Trophoblast cell (in vitro differentiated cells and primary cell): ENCODE measurements at regions not wholly inside any gene's neighbourhood (a gene's known extent, or its start where the extent isn't known, plus 50 kb on each side); places are given as distances from the start of the nearest gene placed in this dataset.
A peak's percentile ranks its signal among the peaks of the same experiment; 100 is the strongest.

Source experiments
- DNase-seq, 2 donors: peaks; one replicate each; pipeline ENCODE4 v3.0.0-alpha.2; 2016
- H2AFZ ChIP-seq: 2 replicates; pipeline ENCODE4 v1.6.1; 2013; ENCODE audit warnings: low read length, moderate library complexity, mild to moderate bottlenecking; ENCODE audit not compliant: insufficient read depth, poor library complexity
- H2AK5ac ChIP-seq: 2 replicates; pipeline ENCODE4 v1.6.1; 2013; ENCODE audit warnings: mild to moderate bottlenecking, low read length
- H2BK120ac ChIP-seq: 2 replicates; pipeline ENCODE4 v1.6.1; 2013; ENCODE audit warnings: low read length, mild to moderate bottlenecking, moderate library complexity; ENCODE audit not compliant: insufficient read depth, poor library complexity
- H2BK12ac ChIP-seq: 2 replicates; pipeline ENCODE4 v1.6.1; 2013; ENCODE audit warnings: mild to moderate bottlenecking, low read length, moderate library complexity
- H2BK5ac ChIP-seq: 2 replicates; pipeline ENCODE4 v1.6.1; 2013; ENCODE audit warnings: low read length, low read depth, moderate library complexity, mild to moderate bottlenecking; ENCODE audit not compliant: poor library complexity
- H3K14ac ChIP-seq: 2 replicates; pipeline ENCODE4 v1.6.1; 2013; ENCODE audit warnings: mild to moderate bottlenecking, low read length
- H3K18ac ChIP-seq: 2 replicates; pipeline ENCODE4 v1.6.1; 2013; ENCODE audit warnings: mild to moderate bottlenecking, low read length
- H3K23ac ChIP-seq: 2 replicates; pipeline ENCODE4 v1.6.1; 2013; ENCODE audit warnings: low read length
- H3K27ac ChIP-seq: 2 replicates; pipeline ENCODE4 v1.5.1; 2013; ENCODE audit warnings: low read depth, mild to moderate bottlenecking, inconsistent platforms, low read length, moderate library complexity
- H3K27me3 ChIP-seq: 2 replicates; pipeline ENCODE4 v1.6.1; 2013; ENCODE audit warnings: inconsistent platforms, mild to moderate bottlenecking, low read length, moderate library complexity; ENCODE audit not compliant: insufficient read depth
- H3K36me3 ChIP-seq, 2 experiments: 1 replicate in 1 of 2; 2 replicates in 1 of 2; pipeline ENCODE4 v1.6.1; 2013; ENCODE audit warnings: low read length in 2 of 2, mild to moderate bottlenecking in 2 of 2, moderate library complexity in 1 of 2; ENCODE audit not compliant: insufficient read depth in 2 of 2, control insufficient read depth in 1 of 2
- H3K4ac ChIP-seq: 2 replicates; pipeline ENCODE4 v1.6.1; 2013; ENCODE audit warnings: low read depth, mild to moderate bottlenecking, low read length, moderate library complexity
- H3K4me1 ChIP-seq, 2 experiments: 1 replicate in 1 of 2; 2 replicates in 1 of 2; pipeline ENCODE4 v1.6.1; 2013; ENCODE audit warnings: low read length in 2 of 2, mild to moderate bottlenecking in 2 of 2, moderate library complexity in 1 of 2; ENCODE audit not compliant: insufficient read depth in 2 of 2, control insufficient read depth in 1 of 2
- H3K4me2 ChIP-seq: 2 replicates; pipeline ENCODE4 v1.6.1; 2013; ENCODE audit warnings: inconsistent platforms, mild to moderate bottlenecking, low read length, moderate library complexity
- H3K4me3 ChIP-seq: 2 replicates; pipeline ENCODE4 v1.5.1; 2013; ENCODE audit warnings: mild to moderate bottlenecking, low read depth, low read length, inconsistent platforms
- H3K79me1 ChIP-seq: one replicate; pipeline ENCODE4 v1.6.1; 2013; ENCODE audit warnings: low read length
- H3K79me2 ChIP-seq: 2 replicates; pipeline ENCODE4 v1.6.1; 2013; ENCODE audit warnings: low read length, mild to moderate bottlenecking; ENCODE audit not compliant: control insufficient read depth, insufficient read depth, poor library complexity
- H3K9ac ChIP-seq: 2 replicates; pipeline ENCODE4 v1.6.1; 2013; ENCODE audit warnings: mild to moderate bottlenecking, low read length
- H3K9me3 ChIP-seq: 2 replicates; pipeline ENCODE4 v1.6.1; 2013; ENCODE audit warnings: low read depth, mild to moderate bottlenecking, control low read depth, inconsistent platforms, low read length; ENCODE audit not compliant: insufficient read depth
- H4K12ac ChIP-seq: 2 replicates; pipeline ENCODE4 v1.6.1; 2013; ENCODE audit warnings: low read depth, mild to moderate bottlenecking, low read length, moderate library complexity
- H4K8ac ChIP-seq: 2 replicates; pipeline ENCODE4 v1.6.1; 2013; ENCODE audit warnings: low read depth, mild to moderate bottlenecking, low read length, moderate library complexity
- H4K91ac ChIP-seq: one replicate; pipeline ENCODE4 v1.6.1; 2013; ENCODE audit warnings: low read depth, mild to moderate bottlenecking, low read length, moderate library complexity
- WGBS: extraction: QIAGEN DNeasy Blood & Tissue Kit; methylation state at CpG from one replicate; pipeline ENCODE4 v1.1.7; 2013; ENCODE audit warnings: missing lambda C conversion rate; ENCODE audit not compliant: insufficient read length, insufficient coverage; ENCODE audit errors: extremely low coverage; 5-methylcytosine and 5-hydroxymethylcytosine counted together

DNA sequence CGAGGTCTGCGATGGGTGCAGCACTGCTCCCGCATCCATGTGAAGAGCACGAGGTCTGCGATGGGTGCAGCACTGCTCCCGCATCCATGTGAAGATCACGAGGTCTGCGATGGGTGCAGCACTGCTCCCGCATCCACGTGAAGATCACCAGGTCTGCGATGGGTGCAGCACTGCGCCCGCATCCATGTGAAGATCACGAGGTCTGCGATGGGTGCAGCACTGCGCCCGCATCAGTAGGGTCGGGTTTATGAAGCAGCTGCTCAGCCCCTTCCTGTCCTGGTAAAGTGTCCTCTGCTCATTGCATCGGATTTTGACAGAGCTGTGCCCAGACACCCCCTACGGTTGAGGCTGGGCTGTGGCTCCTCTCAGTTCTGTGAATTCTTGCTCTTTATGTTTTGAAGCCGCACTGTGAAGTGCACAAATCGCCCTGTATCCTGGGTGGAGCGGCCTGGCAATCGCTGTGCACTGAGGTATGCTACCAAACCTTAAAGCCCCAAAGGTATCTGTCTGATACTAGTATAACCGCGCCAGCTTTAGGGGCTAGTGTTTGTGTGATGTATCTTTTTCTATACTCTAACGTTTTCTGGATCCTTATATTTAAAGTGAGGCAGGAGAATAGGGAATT, 98.7 kb downstream of the CPZ start:
- no peaks in the 10 kb centered on the region for H3K27me3 ChIP-seq
- H3K14ac ChIP-seq = no peak overlapping the region
- H3K27ac ChIP-seq = no peak overlapping the region
- H3K4ac ChIP-seq = no peak overlapping the region
- no peak overlapping the region for H3K4me2 ChIP-seq
- H3K4me1 ChIP-seq = no peaks in the 10 kb centered on the region
- no CpG with 5 or more reads among the region's 27 CpGs for WGBS
- no peak overlapping the region for H2BK5ac ChIP-seq
- no peak overlapping the region for H2BK12ac ChIP-seq
- no peak overlapping the region for H3K4me3 ChIP-seq
- no peak overlapping the region for H2AK5ac ChIP-seq
- H2BK120ac ChIP-seq = no peak overlapping the region
- H3K36me3 ChIP-seq = no peaks in the 10 kb centered on the region
- H3K23ac ChIP-seq = no peak overlapping the region
- H4K12ac ChIP-seq = no peak overlapping the region
- no peak overlapping the region for H2AFZ ChIP-seq
- H3K18ac ChIP-seq = no peak overlapping the region
- H3K9me3 ChIP-seq = peaks cover 12% of the 10 kb centered on the region
- H4K91ac ChIP-seq = no peak overlapping the region
- no peaks in the 10 kb centered on the region for H3K79me2 ChIP-seq
- no peak overlapping the region for H4K8ac ChIP-seq
- H3K9ac ChIP-seq = no peak overlapping the region
- H3K79me1 ChIP-seq = no peaks in the 10 kb centered on the region
- no peak for DNase-seq

DNA sequence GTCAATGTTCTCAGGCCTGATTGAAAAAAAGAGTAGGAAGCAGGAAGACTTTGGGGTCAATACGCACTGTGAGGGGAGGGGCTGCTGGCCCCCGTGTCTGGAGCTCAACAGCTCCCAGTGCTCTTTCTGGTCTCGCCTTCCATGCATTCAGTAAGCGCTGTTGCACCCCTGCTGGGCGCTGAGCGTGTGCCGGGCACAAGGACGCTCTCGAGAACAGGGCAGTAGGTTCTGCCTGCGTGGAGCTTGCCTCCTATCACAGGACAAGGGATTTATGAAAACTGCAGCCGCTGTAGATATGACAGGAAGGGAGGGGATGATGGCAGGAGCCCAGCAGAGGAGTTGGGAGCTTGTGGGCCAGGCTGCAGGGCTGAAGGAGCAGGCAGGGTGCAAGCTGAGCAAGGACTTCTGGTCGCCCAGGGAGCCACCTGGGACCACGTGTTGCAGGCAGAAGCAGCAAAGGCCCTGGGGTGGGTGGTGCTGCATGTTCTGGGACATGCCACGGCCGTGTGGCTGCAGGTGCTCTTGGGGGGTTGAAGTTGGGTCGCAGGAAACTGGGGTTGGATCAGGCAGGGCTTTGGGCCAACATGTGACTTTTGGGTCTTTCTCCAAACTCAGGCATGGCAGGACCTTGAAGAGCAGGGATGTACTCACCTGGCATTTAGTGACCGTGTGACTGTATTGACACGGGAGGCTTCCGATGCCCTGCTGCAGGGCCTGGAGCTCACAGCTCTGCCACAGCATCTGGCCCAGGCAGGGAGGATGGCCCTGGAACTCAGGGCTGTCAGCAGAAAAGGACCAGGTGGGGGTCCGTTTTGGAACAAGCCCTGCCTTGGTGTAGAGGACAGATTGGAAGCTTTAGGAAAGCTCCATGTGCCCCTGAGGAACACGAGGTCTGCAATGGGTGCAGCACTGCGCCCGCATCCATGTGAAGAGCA, 97.9 kb downstream of the CPZ start:
- DNase-seq = no peak
- Histone ChIP-seq H3K4ac (no peak overlapping the region), H3K18ac (no peak overlapping the region), H4K12ac (no peak overlapping the region), H2BK12ac (no peak overlapping the region), H3K9ac (no peak overlapping the region), H2AFZ (no peak overlapping the region), H3K36me3 (no peaks in the 10 kb centered on the region), H2AK5ac (no peak overlapping the region), H3K4me3 (no peak overlapping the region), H3K27me3 (no peaks in the 10 kb centered on the region), H3K14ac (no peak overlapping the region), H3K79me2 (no peaks in the 10 kb centered on the region), H3K79me1 (no peaks in the 10 kb centered on the region), H2BK5ac (no peak overlapping the region), H4K91ac (no peak overlapping the region), H4K8ac (no peak overlapping the region), H3K23ac (no peak overlapping the region), H3K4me2 (no peak overlapping the region), H3K9me3 (peaks cover 11% of the 10 kb centered on the region), H3K27ac (no peak overlapping the region), H3K4me1 (no peaks in the 10 kb centered on the region), H2BK120ac (no peak overlapping the region)
- no CpG with 5 or more reads among the region's 23 CpGs for WGBS

DNA sequence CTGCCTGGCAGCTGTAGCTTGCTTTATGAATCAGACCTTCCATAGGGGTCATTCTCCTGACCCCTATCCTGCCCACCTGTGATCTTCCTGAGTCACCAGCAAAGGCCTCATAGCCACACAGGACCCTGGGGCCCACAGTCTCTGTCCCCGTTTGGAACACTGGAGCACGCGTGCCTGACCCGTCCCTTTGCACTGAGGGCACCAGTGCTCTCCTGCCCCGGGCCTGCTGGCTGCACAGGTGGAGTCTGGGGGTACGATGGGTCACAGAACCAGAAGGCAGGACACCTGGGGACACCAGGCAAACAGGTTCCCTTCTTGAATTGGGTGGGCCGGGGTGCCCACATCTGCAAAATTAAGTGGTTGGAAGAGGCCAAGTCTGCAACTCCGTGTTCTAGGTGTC, 97.2 kb downstream of the CPZ start:
- H3K27me3 ChIP-seq = no peaks in the 10 kb centered on the region
- H3K23ac ChIP-seq = no peak overlapping the region
- H3K18ac ChIP-seq = no peak overlapping the region
- WGBS = no CpG with 5 or more reads among the region's 8 CpGs
- H2AK5ac ChIP-seq = no peak overlapping the region
- H4K8ac ChIP-seq = no peak overlapping the region
- H4K12ac ChIP-seq = no peak overlapping the region
- H3K79me2 ChIP-seq = no peaks in the 10 kb centered on the region
- H2AFZ ChIP-seq = no peak overlapping the region
- H4K91ac ChIP-seq = no peak overlapping the region
- no peak overlapping the region for H3K4ac ChIP-seq
- H3K4me3 ChIP-seq = no peak overlapping the region
- peaks cover 9% of the 10 kb centered on the region for H3K9me3 ChIP-seq
- peak in 1 of 2 donors; percentile 1 for DNase-seq
- no peak overlapping the region for H3K4me2 ChIP-seq
- no peaks in the 10 kb centered on the region for H3K79me1 ChIP-seq
- no peak overlapping the region for H2BK12ac ChIP-seq
- H3K9ac ChIP-seq = no peak overlapping the region
- no peak overlapping the region for H2BK5ac ChIP-seq
- H3K4me1 ChIP-seq = no peaks in the 10 kb centered on the region
- H3K27ac ChIP-seq = no peak overlapping the region
- H2BK120ac ChIP-seq = no peak overlapping the region
- H3K14ac ChIP-seq = no peak overlapping the region
- H3K36me3 ChIP-seq = no peaks in the 10 kb centered on the region

DNA sequence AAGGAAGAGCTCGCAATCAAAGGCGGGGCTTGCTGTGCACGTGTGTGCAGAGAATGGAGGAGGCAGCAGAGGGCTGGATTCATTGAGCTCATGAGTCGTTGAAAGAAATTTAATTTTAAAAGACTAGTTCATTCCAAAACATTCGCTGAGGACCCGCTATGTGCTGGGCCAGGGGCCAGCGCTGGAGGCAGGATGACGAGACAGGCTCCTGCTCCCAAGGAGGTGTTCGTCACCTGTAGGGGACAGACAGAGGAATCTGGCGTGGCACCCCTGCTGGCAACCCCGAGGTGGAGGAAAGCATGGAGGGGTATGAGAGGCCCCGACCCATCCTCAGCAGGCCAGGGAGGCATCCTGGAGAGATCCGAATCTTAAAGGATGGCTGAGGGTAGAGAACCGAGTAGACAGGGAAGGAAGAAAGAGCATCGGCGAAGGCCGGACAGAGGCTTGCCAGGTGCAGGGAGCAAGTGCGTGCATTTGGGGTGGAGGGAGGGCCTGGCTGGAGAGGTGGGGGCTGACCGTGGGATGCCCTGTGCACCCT, 96.4 kb downstream of the CPZ start:
- Histone ChIP-seq H3K23ac (no peak overlapping the region), H3K79me2 (no peaks in the 10 kb centered on the region), H4K91ac (no peak overlapping the region), H4K8ac (no peak overlapping the region), H2BK120ac (no peak overlapping the region), H3K79me1 (no peaks in the 10 kb centered on the region), H3K36me3 (no peaks in the 10 kb centered on the region), H3K27me3 (no peaks in the 10 kb centered on the region), H3K4me2 (no peak overlapping the region), H2BK12ac (no peak overlapping the region), H3K9me3 (peaks cover 9% of the 10 kb centered on the region), H3K4me1 (no peaks in the 10 kb centered on the region), H2AK5ac (no peak overlapping the region), H3K27ac (no peak overlapping the region), H4K12ac (no peak overlapping the region), H3K4ac (no peak overlapping the region), H3K4me3 (no peak overlapping the region), H2AFZ (no peak overlapping the region), H3K18ac (no peak overlapping the region), H2BK5ac (no peak overlapping the region), H3K14ac (no peak overlapping the region), H3K9ac (no peak overlapping the region)
- DNase-seq = no peak
- no CpG with 5 or more reads among the region's 19 CpGs for WGBS
